ENCODE measurements at regions not wholly inside any gene's neighbourhood (a gene's known extent, or its start where the extent isn't known, plus 50 kb on each side); places are given as distances from the start of the nearest gene placed in this dataset.

DNA sequence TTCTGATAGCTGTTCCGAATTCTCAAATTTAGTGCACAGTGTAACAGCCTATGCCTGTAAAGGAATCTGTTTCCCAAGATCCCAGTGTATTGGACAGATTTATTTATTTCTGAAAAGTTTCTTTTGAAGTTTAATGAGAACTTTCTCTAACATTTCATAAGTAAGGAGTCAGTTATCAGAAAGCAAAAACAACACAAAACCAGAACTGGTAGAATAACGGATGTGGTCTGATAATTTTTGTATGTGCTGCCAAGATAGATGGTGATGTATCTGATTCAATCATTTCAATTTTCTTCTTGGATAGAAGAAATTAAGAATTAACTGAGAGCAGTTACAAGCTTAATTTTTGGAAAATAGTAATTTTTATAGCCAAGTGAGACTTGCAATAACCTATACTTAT is 374.3 kb downstream of the SOCS6 start (continued):
- TF ChIP-seq ZNF396 (CRISPR knock-in tag; IDR thresholded peaks at IDR 0.05; ENCODE audit: borderline replicate concordance) (no peak), ZNF232 (CRISPR knock-in tag; IDR thresholded peaks at IDR 0.05) (no peak)

DNA sequence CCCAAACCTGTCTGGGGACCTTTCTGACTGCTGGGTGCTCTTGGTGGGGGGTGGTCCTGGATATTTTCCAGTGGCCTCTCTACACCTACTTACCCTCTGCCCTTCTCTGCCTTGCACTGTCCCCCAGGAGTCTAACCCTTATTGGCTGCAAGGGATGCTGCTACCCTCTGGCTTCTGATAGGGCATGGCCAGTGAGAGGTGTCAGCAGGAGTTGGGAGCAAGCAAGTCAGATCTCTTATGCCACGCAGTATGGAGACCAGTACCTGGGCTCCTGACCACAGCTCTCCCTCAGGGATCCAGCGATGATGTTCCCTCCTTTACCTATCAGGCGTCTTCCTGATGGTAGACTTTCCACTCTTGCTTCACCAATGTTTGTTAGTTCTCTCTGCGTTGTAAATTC is 373.7 kb downstream of the SOCS6 start:
- Mint-ChIP-seq H3K36me3 (peaks cover 54% of the 10 kb centered on the region), H3K9me3 (peaks cover 84% of the 10 kb centered on the region), H3K4me3 (no peak overlapping the region), H3K27me3 (ENCODE audit: low read depth) (peaks cover 7% of the 10 kb centered on the region), H3K27ac (no peak overlapping the region), H3K4me1 (no peaks in the 10 kb centered on the region)
- ChIA-PET CTCF (no interaction called here), POLR2A (no interaction called here)
- DNase-seq (ENCODE audit: low spot score) (no peak), ATAC-seq (no peak)
- TF ChIP-seq SP1 (CRISPR knock-in tag; conservative IDR thresholded peaks at IDR 0.05) (no peak), CREM (CRISPR knock-in tag; IDR thresholded peaks at IDR 0.05) (no peak), GRHL2 (CRISPR knock-in tag; IDR thresholded peaks at IDR 0.05; ENCODE audit: insufficient replicate concordance, severe bottlenecking) (no peak), ZNF416 (CRISPR knock-in tag; IDR thresholded peaks at IDR 0.05) (no peak), ATF1 (CRISPR knock-in tag; IDR thresholded peaks at IDR 0.05) (no peak), ETV6 (CRISPR knock-in tag; IDR thresholded peaks at IDR 0.05) (no peak), EMX1 (CRISPR knock-in tag; IDR thresholded peaks at IDR 0.05) (no peak), GABPB1 (CRISPR knock-in tag; IDR thresholded peaks at IDR 0.05) (no peak), RORB (CRISPR knock-in tag; IDR thresholded peaks at IDR 0.05) (no peak), NFYB (CRISPR knock-in tag; conservative IDR thresholded peaks at IDR 0.05; ENCODE audit: low read depth) (no peak), SOX15 (CRISPR knock-in tag; IDR thresholded peaks at IDR 0.05) (no peak), ZNF263 (CRISPR knock-in tag; IDR thresholded peaks at IDR 0.05; ENCODE audit: low read depth) (no peak)
- TF ChIP-seq, protein P1, sequence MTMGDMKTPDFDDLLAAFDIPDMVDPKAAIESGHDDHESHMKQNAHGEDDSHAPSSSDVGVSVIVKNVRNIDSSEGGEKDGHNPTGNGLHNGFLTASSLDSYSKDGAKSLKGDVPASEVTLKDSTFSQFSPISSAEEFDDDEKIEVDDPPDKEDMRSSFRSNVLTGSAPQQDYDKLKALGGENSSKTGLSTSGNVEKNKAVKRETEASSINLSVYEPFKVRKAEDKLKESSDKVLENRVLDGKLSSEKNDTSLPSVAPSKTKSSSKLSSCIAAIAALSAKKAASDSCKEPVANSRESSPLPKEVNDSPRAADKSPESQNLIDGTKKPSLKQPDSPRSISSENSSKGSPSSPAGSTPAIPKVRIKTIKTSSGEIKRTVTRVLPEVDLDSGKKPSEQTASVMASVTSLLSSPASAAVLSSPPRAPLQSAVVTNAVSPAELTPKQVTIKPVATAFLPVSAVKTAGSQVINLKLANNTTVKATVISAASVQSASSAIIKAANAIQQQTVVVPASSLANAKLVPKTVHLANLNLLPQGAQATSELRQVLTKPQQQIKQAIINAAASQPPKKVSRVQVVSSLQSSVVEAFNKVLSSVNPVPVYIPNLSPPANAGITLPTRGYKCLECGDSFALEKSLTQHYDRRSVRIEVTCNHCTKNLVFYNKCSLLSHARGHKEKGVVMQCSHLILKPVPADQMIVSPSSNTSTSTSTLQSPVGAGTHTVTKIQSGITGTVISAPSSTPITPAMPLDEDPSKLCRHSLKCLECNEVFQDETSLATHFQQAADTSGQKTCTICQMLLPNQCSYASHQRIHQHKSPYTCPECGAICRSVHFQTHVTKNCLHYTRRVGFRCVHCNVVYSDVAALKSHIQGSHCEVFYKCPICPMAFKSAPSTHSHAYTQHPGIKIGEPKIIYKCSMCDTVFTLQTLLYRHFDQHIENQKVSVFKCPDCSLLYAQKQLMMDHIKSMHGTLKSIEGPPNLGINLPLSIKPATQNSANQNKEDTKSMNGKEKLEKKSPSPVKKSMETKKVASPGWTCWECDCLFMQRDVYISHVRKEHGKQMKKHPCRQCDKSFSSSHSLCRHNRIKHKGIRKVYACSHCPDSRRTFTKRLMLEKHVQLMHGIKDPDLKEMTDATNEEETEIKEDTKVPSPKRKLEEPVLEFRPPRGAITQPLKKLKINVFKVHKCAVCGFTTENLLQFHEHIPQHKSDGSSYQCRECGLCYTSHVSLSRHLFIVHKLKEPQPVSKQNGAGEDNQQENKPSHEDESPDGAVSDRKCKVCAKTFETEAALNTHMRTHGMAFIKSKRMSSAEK (CRISPR knock-in tag; IDR thresholded peaks at IDR 0.05; ENCODE audit: borderline replicate concordance): no peak
- TF ChIP-seq, protein P2, sequence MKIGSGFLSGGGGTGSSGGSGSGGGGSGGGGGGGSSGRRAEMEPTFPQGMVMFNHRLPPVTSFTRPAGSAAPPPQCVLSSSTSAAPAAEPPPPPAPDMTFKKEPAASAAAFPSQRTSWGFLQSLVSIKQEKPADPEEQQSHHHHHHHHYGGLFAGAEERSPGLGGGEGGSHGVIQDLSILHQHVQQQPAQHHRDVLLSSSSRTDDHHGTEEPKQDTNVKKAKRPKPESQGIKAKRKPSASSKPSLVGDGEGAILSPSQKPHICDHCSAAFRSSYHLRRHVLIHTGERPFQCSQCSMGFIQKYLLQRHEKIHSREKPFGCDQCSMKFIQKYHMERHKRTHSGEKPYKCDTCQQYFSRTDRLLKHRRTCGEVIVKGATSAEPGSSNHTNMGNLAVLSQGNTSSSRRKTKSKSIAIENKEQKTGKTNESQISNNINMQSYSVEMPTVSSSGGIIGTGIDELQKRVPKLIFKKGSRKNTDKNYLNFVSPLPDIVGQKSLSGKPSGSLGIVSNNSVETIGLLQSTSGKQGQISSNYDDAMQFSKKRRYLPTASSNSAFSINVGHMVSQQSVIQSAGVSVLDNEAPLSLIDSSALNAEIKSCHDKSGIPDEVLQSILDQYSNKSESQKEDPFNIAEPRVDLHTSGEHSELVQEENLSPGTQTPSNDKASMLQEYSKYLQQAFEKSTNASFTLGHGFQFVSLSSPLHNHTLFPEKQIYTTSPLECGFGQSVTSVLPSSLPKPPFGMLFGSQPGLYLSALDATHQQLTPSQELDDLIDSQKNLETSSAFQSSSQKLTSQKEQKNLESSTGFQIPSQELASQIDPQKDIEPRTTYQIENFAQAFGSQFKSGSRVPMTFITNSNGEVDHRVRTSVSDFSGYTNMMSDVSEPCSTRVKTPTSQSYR (CRISPR knock-in tag; IDR thresholded peaks at IDR 0.05): no peak
- TF ChIP-seq, protein P3, sequence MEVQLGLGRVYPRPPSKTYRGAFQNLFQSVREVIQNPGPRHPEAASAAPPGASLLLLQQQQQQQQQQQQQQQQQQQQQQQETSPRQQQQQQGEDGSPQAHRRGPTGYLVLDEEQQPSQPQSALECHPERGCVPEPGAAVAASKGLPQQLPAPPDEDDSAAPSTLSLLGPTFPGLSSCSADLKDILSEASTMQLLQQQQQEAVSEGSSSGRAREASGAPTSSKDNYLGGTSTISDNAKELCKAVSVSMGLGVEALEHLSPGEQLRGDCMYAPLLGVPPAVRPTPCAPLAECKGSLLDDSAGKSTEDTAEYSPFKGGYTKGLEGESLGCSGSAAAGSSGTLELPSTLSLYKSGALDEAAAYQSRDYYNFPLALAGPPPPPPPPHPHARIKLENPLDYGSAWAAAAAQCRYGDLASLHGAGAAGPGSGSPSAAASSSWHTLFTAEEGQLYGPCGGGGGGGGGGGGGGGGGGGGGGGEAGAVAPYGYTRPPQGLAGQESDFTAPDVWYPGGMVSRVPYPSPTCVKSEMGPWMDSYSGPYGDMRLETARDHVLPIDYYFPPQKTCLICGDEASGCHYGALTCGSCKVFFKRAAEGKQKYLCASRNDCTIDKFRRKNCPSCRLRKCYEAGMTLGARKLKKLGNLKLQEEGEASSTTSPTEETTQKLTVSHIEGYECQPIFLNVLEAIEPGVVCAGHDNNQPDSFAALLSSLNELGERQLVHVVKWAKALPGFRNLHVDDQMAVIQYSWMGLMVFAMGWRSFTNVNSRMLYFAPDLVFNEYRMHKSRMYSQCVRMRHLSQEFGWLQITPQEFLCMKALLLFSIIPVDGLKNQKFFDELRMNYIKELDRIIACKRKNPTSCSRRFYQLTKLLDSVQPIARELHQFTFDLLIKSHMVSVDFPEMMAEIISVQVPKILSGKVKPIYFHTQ (CRISPR knock-in tag; IDR thresholded peaks at IDR 0.05): no peak
- TF ChIP-seq, protein P4, sequence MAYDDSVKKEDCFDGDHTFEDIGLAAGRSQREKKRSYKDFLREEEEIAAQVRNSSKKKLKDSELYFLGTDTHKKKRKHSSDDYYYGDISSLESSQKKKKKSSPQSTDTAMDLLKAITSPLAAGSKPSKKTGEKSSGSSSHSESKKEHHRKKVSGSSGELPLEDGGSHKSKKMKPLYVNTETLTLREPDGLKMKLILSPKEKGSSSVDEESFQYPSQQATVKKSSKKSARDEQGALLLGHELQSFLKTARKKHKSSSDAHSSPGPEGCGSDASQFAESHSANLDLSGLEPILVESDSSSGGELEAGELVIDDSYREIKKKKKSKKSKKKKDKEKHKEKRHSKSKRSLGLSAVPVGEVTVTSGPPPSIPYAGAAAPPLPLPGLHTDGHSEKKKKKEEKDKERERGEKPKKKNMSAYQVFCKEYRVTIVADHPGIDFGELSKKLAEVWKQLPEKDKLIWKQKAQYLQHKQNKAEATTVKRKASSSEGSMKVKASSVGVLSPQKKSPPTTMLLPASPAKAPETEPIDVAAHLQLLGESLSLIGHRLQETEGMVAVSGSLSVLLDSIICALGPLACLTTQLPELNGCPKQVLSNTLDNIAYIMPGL (CRISPR knock-in tag; IDR thresholded peaks at IDR 0.05): no peak
